HG03558 (cell line): ENCODE measurements at regions not wholly inside any gene's neighbourhood (a gene's known extent, or its start where the extent isn't known, plus 50 kb on each side); places are given as distances from the start of the nearest gene placed in this dataset.

Experiments
- ATAC-seq: cut with Tn5 transposase; IDR thresholded peaks from one replicate; pipeline ENCODE4 v1.9.1; 2021; ENCODE audit warnings: moderate number of reproducible peaks; ENCODE audit not compliant: unreplicated experiment; ENCODE audit errors: extremely low read depth

GRCh38 chr2:121955426-121955825 is 200.0 kb downstream of the TSN start:
- ATAC-seq = no peak

- no peak for ATAC-seq
Measured at GRCh38 chr2:121955872-121956271, 200.4 kb downstream of the TSN start.

GRCh38 chr2:121960251-121960650 is 204.8 kb downstream of the TSN start:
- no peak for ATAC-seq

GRCh38 chr2:121961761-121962160 is 206.3 kb downstream of the TSN start:
- ATAC-seq = no peak

GRCh38 chr2:121965661-121966060 is 210.2 kb downstream of the TSN start:
- no peak for ATAC-seq

GRCh38 chr2:121966663-121967062 is 211.2 kb downstream of the TSN start:
- no peak for ATAC-seq

- ATAC-seq = no peak
Measured at GRCh38 chr2:121969166-121969565, 213.7 kb downstream of the TSN start.

GRCh38 chr2:121969766-121970639 is 214.6 kb downstream of the TSN start:
- ATAC-seq = no peak

GRCh38 chr2:121972203-121972602 is 216.8 kb downstream of the TSN start:
- ATAC-seq = no peak

- peak; percentile 97 for ATAC-seq
Measured at GRCh38 chr2:121974897-121975661, 219.6 kb downstream of the TSN start.

- ATAC-seq = no peak
Measured at GRCh38 chr2:121976926-121977325, 221.5 kb downstream of the TSN start.

GRCh38 chr2:121977326-121977725 is 221.9 kb downstream of the TSN start:
- no peak for ATAC-seq

- ATAC-seq = no peak
Measured at GRCh38 chr2:121992700-121993099, 237.2 kb downstream of the TSN start.

- ATAC-seq = no peak
Measured at GRCh38 chr2:121993682-121994081, 238.2 kb downstream of the TSN start.

GRCh38 chr2:121994238-121995206 is 239.1 kb downstream of the TSN start:
- ATAC-seq = no peak

GRCh38 chr2:121998751-121999150 is 243.3 kb downstream of the TSN start:
- ATAC-seq = no peak

GRCh38 chr2:121999264-121999663 is 243.8 kb downstream of the TSN start:
- ATAC-seq = no peak

- ATAC-seq = no peak
Measured at GRCh38 chr2:122000556-122001340, 245.3 kb downstream of the TSN start.

- ATAC-seq = no peak
Measured at GRCh38 chr2:122001441-122001874, 246.0 kb downstream of the TSN start.
